HG02870 (cell line): ENCODE measurements at regions not wholly inside any gene's neighbourhood (a gene's known extent, or its start where the extent isn't known, plus 50 kb on each side); places are given as distances from the start of the nearest gene placed in this dataset.

Experiments
- ATAC-seq: cut with Tn5 transposase; IDR thresholded peaks from one replicate; pipeline ENCODE4 v1.9.1; 2021; ENCODE audit warnings: mild to moderate bottlenecking, moderate library complexity; ENCODE audit not compliant: unreplicated experiment

GRCh38 chr15:46471096-46471495 is 836.3 kb downstream of the SQOR start:
- ATAC-seq: no peak

- ATAC-seq: no peak
These were observed 854.4 kb downstream of the SQOR start for GRCh38 chr15:46489276-46489675.

- no peak for ATAC-seq
These were observed 861.8 kb downstream of the SQOR start for GRCh38 chr15:46496491-46497115.

- ATAC-seq: no peak
These were observed 867.8 kb downstream of the SQOR start for GRCh38 chr15:46502667-46503066.

- no peak for ATAC-seq
These were observed 883.6 kb downstream of the SQOR start for GRCh38 chr15:46518381-46518780.

GRCh38 chr15:46523701-46524100 is 888.9 kb downstream of the SQOR start:
- no peak for ATAC-seq

- ATAC-seq: no peak
These were observed 891.3 kb downstream of the SQOR start for GRCh38 chr15:46525984-46526725.

- ATAC-seq: no peak
These were observed 891.9 kb downstream of the SQOR start for GRCh38 chr15:46526726-46527110.

GRCh38 chr15:46543626-46544025 is 908.8 kb downstream of the SQOR start:
- no peak for ATAC-seq

- ATAC-seq: no peak
These were observed 914.2 kb downstream of the SQOR start for GRCh38 chr15:46548989-46549388.

GRCh38 chr15:46552316-46552715 is 917.5 kb downstream of the SQOR start:
- ATAC-seq: no peak

GRCh38 chr15:46555547-46555946 is 920.7 kb downstream of the SQOR start:
- no peak for ATAC-seq

GRCh38 chr15:46556010-46556409 is 921.2 kb downstream of the SQOR start:
- no peak for ATAC-seq

- ATAC-seq: no peak
These were observed 921.9 kb downstream of the SQOR start for GRCh38 chr15:46556559-46557379.

- ATAC-seq: no peak
These were observed 933.1 kb downstream of the SQOR start for GRCh38 chr15:46567968-46568367.

GRCh38 chr15:46569781-46570180 is 935.0 kb downstream of the SQOR start:
- no peak for ATAC-seq

GRCh38 chr15:46576646-46577395 is 942.0 kb downstream of the SQOR start:
- no peak for ATAC-seq

- ATAC-seq: no peak
These were observed 942.9 kb downstream of the SQOR start for GRCh38 chr15:46577767-46578166.

GRCh38 chr15:46580487-46580886 is 945.7 kb downstream of the SQOR start:
- no peak for ATAC-seq

- ATAC-seq: no peak
These were observed 946.1 kb downstream of the SQOR start for GRCh38 chr15:46580924-46581323.

GRCh38 chr15:46589088-46589487 is 954.3 kb downstream of the SQOR start:
- ATAC-seq: no peak
